HCT116 (cell line): ENCODE measurements at regions not wholly inside any gene's neighbourhood (a gene's known extent, or its start where the extent isn't known, plus 50 kb on each side); places are given as distances from the start of the nearest gene placed in this dataset.

Experiments used
- CEBPB ChIP-seq: IDR thresholded peaks from 2 replicates; pipeline ENCODE4 v1.6.1; 2012; ENCODE audit warnings: low read depth
- EZH2 ChIP-seq: fragments of 200-600 bp; sonication (generic); IDR thresholded peaks from 2 replicates; pipeline ENCODE4 v1.6.1; 2017; ENCODE audit warnings: antibody characterized with exemption, mixed run types
- POLR2A ChIP-seq: IDR thresholded peaks from 2 replicates; pipeline ENCODE4 v1.7.0; 2011; ENCODE audit warnings: borderline replicate concordance; ENCODE audit not compliant: insufficient read depth, insufficient read length; ENCODE audit errors: extremely low read depth
- POLR2AphosphoS5 ChIP-seq: IDR thresholded peaks from 2 replicates; pipeline ENCODE4 v1.6.1; 2011; ENCODE audit warnings: mild to moderate bottlenecking, low read depth, low read length, moderate library complexity
- SRF ChIP-seq: IDR thresholded peaks from 2 replicates; pipeline ENCODE4 v1.6.1; 2012; ENCODE audit warnings: low read depth
- TCF7L2 ChIP-seq: IDR thresholded peaks from 2 replicates; pipeline ENCODE4 v1.7.0; 2011; ENCODE audit warnings: borderline replicate concordance, inconsistent platforms; ENCODE audit not compliant: insufficient read depth, insufficient read length; ENCODE audit errors: extremely low read depth
- TF ChIP-seq, protein P1 (sequence below), 3 experiments: fragments of 200-600 bp in 1 of 3; sonication (generic) in 1 of 3; IDR thresholded peaks in 2 of 3; conservative IDR thresholded peaks in 1 of 3; 2 replicates each; pipeline ENCODE4 v1.5.1; 2012 to 2017; ENCODE audit warnings: low read depth in 2 of 3, low read length in 2 of 3, antibody characterized with exemption in 1 of 3, borderline replicate concordance in 1 of 3, control low read depth in 1 of 3, mild to moderate bottlenecking in 1 of 3, mixed read lengths in 1 of 3, mixed run types in 1 of 3, moderate library complexity in 1 of 3; ENCODE audit not compliant: insufficient read depth in 1 of 3
- TF ChIP-seq, protein P2 (sequence below): IDR thresholded peaks from 2 replicates; pipeline ENCODE4 v1.6.1; 2012; ENCODE audit warnings: low read depth
- TF ChIP-seq, protein P3 (sequence below): IDR thresholded peaks from 2 replicates; pipeline ENCODE4 v1.6.1; 2012

DNA sequence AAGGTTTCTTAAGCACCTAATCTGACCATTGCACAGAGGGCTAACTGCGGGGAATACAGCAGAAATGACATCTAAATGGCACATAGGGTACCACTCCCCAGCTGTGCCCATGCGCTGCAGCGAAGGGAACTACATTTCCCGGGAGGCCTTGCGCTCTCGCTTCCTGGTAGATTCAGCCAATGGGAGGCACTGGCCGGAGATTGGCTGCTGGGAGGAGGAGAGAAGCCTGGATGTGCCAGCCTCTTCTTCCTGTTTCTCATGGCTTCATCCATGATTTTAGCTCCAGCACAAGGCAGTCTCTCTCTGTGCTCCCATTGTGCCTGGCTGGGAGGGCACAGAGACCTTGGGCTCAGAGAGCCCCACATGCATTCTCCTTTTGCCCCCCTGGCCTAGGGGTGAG lies 101.7 kb upstream of the FOXA2 start:
- TF ChIP-seq, protein P1, sequence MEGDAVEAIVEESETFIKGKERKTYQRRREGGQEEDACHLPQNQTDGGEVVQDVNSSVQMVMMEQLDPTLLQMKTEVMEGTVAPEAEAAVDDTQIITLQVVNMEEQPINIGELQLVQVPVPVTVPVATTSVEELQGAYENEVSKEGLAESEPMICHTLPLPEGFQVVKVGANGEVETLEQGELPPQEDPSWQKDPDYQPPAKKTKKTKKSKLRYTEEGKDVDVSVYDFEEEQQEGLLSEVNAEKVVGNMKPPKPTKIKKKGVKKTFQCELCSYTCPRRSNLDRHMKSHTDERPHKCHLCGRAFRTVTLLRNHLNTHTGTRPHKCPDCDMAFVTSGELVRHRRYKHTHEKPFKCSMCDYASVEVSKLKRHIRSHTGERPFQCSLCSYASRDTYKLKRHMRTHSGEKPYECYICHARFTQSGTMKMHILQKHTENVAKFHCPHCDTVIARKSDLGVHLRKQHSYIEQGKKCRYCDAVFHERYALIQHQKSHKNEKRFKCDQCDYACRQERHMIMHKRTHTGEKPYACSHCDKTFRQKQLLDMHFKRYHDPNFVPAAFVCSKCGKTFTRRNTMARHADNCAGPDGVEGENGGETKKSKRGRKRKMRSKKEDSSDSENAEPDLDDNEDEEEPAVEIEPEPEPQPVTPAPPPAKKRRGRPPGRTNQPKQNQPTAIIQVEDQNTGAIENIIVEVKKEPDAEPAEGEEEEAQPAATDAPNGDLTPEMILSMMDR (IDR thresholded peaks at IDR 0.05 in 2 of 3, conservative IDR thresholded peaks at IDR 0.05 in 1 of 3; ENCODE audit: borderline replicate concordance in 1 of 3, insufficient read depth in 1 of 3, low read depth in 2 of 3, low read length in 2 of 3) = no peak
- TF ChIP-seq, protein P2, sequence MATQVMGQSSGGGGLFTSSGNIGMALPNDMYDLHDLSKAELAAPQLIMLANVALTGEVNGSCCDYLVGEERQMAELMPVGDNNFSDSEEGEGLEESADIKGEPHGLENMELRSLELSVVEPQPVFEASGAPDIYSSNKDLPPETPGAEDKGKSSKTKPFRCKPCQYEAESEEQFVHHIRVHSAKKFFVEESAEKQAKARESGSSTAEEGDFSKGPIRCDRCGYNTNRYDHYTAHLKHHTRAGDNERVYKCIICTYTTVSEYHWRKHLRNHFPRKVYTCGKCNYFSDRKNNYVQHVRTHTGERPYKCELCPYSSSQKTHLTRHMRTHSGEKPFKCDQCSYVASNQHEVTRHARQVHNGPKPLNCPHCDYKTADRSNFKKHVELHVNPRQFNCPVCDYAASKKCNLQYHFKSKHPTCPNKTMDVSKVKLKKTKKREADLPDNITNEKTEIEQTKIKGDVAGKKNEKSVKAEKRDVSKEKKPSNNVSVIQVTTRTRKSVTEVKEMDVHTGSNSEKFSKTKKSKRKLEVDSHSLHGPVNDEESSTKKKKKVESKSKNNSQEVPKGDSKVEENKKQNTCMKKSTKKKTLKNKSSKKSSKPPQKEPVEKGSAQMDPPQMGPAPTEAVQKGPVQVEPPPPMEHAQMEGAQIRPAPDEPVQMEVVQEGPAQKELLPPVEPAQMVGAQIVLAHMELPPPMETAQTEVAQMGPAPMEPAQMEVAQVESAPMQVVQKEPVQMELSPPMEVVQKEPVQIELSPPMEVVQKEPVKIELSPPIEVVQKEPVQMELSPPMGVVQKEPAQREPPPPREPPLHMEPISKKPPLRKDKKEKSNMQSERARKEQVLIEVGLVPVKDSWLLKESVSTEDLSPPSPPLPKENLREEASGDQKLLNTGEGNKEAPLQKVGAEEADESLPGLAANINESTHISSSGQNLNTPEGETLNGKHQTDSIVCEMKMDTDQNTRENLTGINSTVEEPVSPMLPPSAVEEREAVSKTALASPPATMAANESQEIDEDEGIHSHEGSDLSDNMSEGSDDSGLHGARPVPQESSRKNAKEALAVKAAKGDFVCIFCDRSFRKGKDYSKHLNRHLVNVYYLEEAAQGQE = no peak
- TF ChIP-seq POLR2A = no peak
- peak; percentile 33; the same call in 1 of the 2 replicates for TF ChIP-seq POLR2AphosphoS5
- TF ChIP-seq TCF7L2 = no peak
- TF ChIP-seq, protein P3, sequence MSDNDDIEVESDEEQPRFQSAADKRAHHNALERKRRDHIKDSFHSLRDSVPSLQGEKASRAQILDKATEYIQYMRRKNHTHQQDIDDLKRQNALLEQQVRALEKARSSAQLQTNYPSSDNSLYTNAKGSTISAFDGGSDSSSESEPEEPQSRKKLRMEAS = no peak
- TF ChIP-seq SRF = no peak
- no peak for TF ChIP-seq CEBPB
- no peak for TF ChIP-seq EZH2
